OCI-LY7 (cell line): ENCODE measurements at regions not wholly inside any gene's neighbourhood (a gene's known extent, or its start where the extent isn't known, plus 50 kb on each side); places are given as distances from the start of the nearest gene placed in this dataset.

ENCODE experiments used
- BruUV-seq: library from RNA; stranded (reverse); fragments of 400-500 nt; replicated peaks from 2 replicates; lab custom pipeline; 2021; lab: Mats Ljungman, UMichigan
- CTCF ChIA-PET: fragments of 300-600 bp; sonication (Branson Sonifier 250); formaldehyde crosslinking; loops from one replicate; lab custom pipeline; 2022; ENCODE audit warnings: antibody characterized with exemption; ENCODE audit not compliant: unreplicated experiment; lab: Charles Lee
- POLR2A ChIA-PET: fragments of 300-600 bp; sonication (Branson Sonifier 250); formaldehyde crosslinking; loops from one replicate; lab custom pipeline; 2022; ENCODE audit warnings: antibody characterized with exemption; lab: Charles Lee
- DNase-seq: peaks from one replicate; pipeline ENCODE4 v3.0.0-alpha.2; 2015; ENCODE audit warnings: low spot score
- H2AFZ ChIP-seq: fragments of 200-600 bp; sonication (generic), shearing (Covaris generic); 2 replicates; pipeline ENCODE4 v1.6.1; 2014; ENCODE audit warnings: mild to moderate bottlenecking, antibody characterized with exemption, low read length, moderate library complexity
- H3K27ac ChIP-seq: fragments of 200-600 bp; sonication (generic); 2 replicates; pipeline ENCODE4 v1.5.1; 2014; ENCODE audit warnings: mixed run types, low read depth, mild to moderate bottlenecking, moderate library complexity, low read length, inconsistent platforms; ENCODE audit not compliant: poor library complexity, severe bottlenecking
- H3K36me3 ChIP-seq: fragments of 200-600 bp; sonication (generic); 2 replicates; pipeline ENCODE4 v1.6.1; 2014; ENCODE audit warnings: mild to moderate bottlenecking, antibody characterized with exemption, low read length, moderate library complexity, mixed read lengths; ENCODE audit not compliant: insufficient read depth
- H3K4me1 ChIP-seq: fragments of 200-600 bp; sonication (generic); 2 replicates; pipeline ENCODE4 v1.5.1; 2014; ENCODE audit warnings: mild to moderate bottlenecking, low read length; ENCODE audit not compliant: insufficient read depth, poor library complexity, severe bottlenecking
- H3K4me2 ChIP-seq: fragments of 200-600 bp; sonication (generic); 2 replicates; pipeline ENCODE4 v1.6.1; 2014; ENCODE audit warnings: mild to moderate bottlenecking, low read length
- H3K4me3 ChIP-seq: fragments of 200-600 bp; sonication (generic); 2 replicates; pipeline ENCODE4 v1.5.1; 2014; ENCODE audit warnings: mild to moderate bottlenecking, low read depth, low read length; ENCODE audit not compliant: poor library complexity, severe bottlenecking
- H3K79me2 ChIP-seq: fragments of 200-600 bp; sonication (generic); 2 replicates; pipeline ENCODE4 v1.6.1; 2016; ENCODE audit warnings: low read depth, mild to moderate bottlenecking, low read length, moderate library complexity, mixed read lengths; ENCODE audit not compliant: insufficient read depth
- H3K9me2 ChIP-seq: fragments of 200-600 bp; sonication (generic); 2 replicates; pipeline ENCODE4 v1.6.1; 2016; ENCODE audit warnings: mild to moderate bottlenecking, low read length, mixed read lengths; ENCODE audit not compliant: insufficient read depth
- H3K9me3 ChIP-seq: fragments of 200-600 bp; sonication (generic); 2 replicates; pipeline ENCODE4 v1.6.1; 2014; ENCODE audit warnings: mild to moderate bottlenecking, mixed run types, low read length, mixed read lengths
- H4K20me1 ChIP-seq: fragments of 200-600 bp; sonication (generic); 2 replicates; pipeline ENCODE4 v1.6.1; 2014; ENCODE audit warnings: mild to moderate bottlenecking, antibody characterized with exemption, low read length, moderate library complexity, mixed read lengths; ENCODE audit not compliant: insufficient read depth
- CTCF ChIP-seq: fragments of 200-600 bp; sonication (generic); conservative IDR thresholded peaks from 2 replicates; pipeline ENCODE4 v1.5.1; 2014; ENCODE audit warnings: mild to moderate bottlenecking, antibody characterized with exemption, low read length, moderate library complexity, mixed read lengths
- EZH2phosphoT487 ChIP-seq: fragments of 200-600 bp; sonication (generic); IDR thresholded peaks from 2 replicates; pipeline ENCODE4 v1.6.1; 2018; ENCODE audit warnings: low read depth, borderline replicate concordance, mild to moderate bottlenecking, mixed run types, antibody characterized with exemption, low read length, moderate library complexity, mixed read lengths
- intact Hi-C: fragments of 100-400 bp; cut with micrococcal nuclease; formaldehyde crosslinking; loops from one replicate; pipeline ENCODE4 v1.10.0; 2022; ENCODE audit not compliant: unreplicated experiment

GRCh38 chr1:243912347-243912746, 62.3 kb upstream of the AKT3 start:
- Histone ChIP-seq H3K27ac (no peak overlapping the region), H3K79me2 (no peaks in the 10 kb centered on the region), H2AFZ (no peak overlapping the region), H3K4me1 (no peaks in the 10 kb centered on the region), H3K9me2 (no peaks in the 10 kb centered on the region), H4K20me1 (no peaks in the 10 kb centered on the region), H3K36me3 (no peaks in the 10 kb centered on the region), H3K9me3 (no peaks in the 10 kb centered on the region), H3K4me3 (no peak overlapping the region), H3K4me2 (no peak overlapping the region)
- TF ChIP-seq EZH2phosphoT487 (no peak), CTCF (no peak)
- intact Hi-C loops, result no loop called here
- BruUV-seq, result no TSS peak
- CTCF ChIA-PET, result no interaction called here
- POLR2A ChIA-PET, result no interaction called here
- DNase-seq, result no peak

- Histone ChIP-seq H3K4me2 (no peak overlapping the region), H3K9me3 (no peaks in the 10 kb centered on the region), H3K27ac (no peak overlapping the region), H3K9me2 (no peaks in the 10 kb centered on the region), H3K79me2 (no peaks in the 10 kb centered on the region), H2AFZ (no peak overlapping the region), H3K4me1 (no peaks in the 10 kb centered on the region), H3K4me3 (no peak overlapping the region), H3K36me3 (no peaks in the 10 kb centered on the region), H4K20me1 (no peaks in the 10 kb centered on the region)
- intact Hi-C loops, result no loop called here
- no TSS peak for BruUV-seq
- ChIA-PET CTCF (no interaction called here), POLR2A (interaction anchor here (0.6 kb wide), 1 partner anchor 322 kb away, joined by 3 read pairs; no protein-coding TSS in a partner anchor)
- DNase-seq, result no peak
- no peak for TF ChIP-seq EZH2phosphoT487
- TF ChIP-seq CTCF, result no peak
Measured at GRCh38 chr1:243910607-243911006, 60.6 kb upstream of the AKT3 start.

GRCh38 chr1:243903895-243904294, 53.9 kb upstream of the AKT3 start:
- no peaks in the 10 kb centered on the region for H3K4me1 ChIP-seq
- H3K79me2 ChIP-seq, result no peaks in the 10 kb centered on the region
- no peak overlapping the region for H3K4me2 ChIP-seq
- H3K36me3 ChIP-seq, result no peaks in the 10 kb centered on the region
- H3K27ac ChIP-seq, result no peak overlapping the region
- no peak for DNase-seq
- intact Hi-C loops, result no loop called here
- H2AFZ ChIP-seq, result no peak overlapping the region
- no peak overlapping the region for H3K4me3 ChIP-seq
- H4K20me1 ChIP-seq, result no peaks in the 10 kb centered on the region
- ChIA-PET CTCF (no interaction called here), POLR2A (no interaction called here)
- TF ChIP-seq EZH2phosphoT487 (no peak), CTCF (no peak)
- H3K9me3 ChIP-seq, result no peaks in the 10 kb centered on the region
- no TSS peak for BruUV-seq
- no peaks in the 10 kb centered on the region for H3K9me2 ChIP-seq
